22Rv1 (cell line): ENCODE measurements at regions not wholly inside any gene's neighbourhood (a gene's known extent, or its start where the extent isn't known, plus 50 kb on each side); places are given as distances from the start of the nearest gene placed in this dataset.
"Not testable (repeated sequence)": the region's sequence is repeated elsewhere in the genome, so short reads cannot be mapped to it uniquely, and the experiment has no call there.

ENCODE experiments used
- H3K27ac ChIP-seq: fragments of 450-650 bp; 2 replicates; pipeline ENCODE4 v1.5.1; 2017
- CTCF ChIP-seq: fragments of 450-650 bp; IDR thresholded peaks from 2 replicates; pipeline ENCODE4 v1.5.1; 2017; ENCODE audit warnings: mild to moderate bottlenecking
- ZFX ChIP-seq: fragments of 450-650 bp; IDR thresholded peaks from 2 replicates; pipeline ENCODE4 v1.6.1; 2017; ENCODE audit warnings: antibody characterized with exemption, borderline replicate concordance

DNA sequence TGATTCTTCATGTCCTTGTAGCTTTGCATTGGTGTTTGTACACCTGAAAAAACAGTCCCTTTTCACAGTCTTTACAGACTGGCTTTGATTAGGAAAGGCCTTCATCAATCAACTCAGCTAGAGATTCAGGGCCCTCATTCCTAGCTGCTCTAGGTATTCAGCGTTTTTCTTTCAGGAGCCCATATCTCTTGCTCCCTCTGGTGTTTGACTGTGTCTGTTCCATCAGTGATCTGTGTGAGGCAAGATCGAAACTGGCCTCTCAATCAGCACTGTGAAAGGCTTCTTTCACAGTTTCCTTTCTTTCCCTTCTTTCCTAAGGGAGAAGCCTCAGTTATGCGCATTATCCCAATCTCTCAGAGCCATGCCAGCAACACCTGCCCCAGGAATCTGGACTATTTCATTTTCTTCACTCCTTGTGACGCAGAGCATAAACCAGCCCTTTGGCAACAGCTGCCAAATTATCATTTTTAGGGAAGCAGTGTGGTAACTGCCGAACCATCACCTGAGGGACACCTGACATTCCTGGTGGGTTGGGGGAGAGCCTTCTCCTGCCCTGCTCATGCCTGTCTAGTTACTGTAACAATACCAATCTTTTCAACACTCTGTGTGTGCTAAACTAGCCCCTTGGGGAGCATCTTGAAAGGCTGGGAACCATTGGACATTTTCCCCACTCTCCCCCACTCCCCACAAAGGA, 75.7 kb upstream of the CCDC71L start:
- H3K27ac ChIP-seq = no peak overlapping the region
- TF ChIP-seq CTCF = peak; percentile 71
- TF ChIP-seq ZFX = no peak

DNA sequence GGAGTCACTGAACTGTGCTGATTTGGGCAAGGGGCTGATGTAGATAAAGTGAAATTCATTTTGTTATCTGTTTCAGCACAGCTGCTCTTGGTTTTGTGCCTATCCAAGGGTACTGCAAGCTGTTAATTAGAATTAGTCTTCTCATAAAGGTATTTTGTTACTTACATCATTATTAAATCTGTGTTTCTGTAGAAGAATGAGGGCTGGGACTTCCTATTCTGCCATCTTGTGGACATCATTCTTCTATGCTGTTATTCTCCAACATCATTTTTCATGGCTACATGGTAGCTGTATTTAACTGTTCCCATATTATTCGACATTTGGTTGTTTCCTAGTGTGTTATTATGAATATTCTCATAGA, 76.2 kb upstream of the CCDC71L start:
- H3K27ac ChIP-seq = no peak overlapping the region
- TF ChIP-seq ZFX (no peak), CTCF (0 out of 2 replicates have a peak, but pooled peaks have one; percentile 0)

- no peak for TF ChIP-seq ZFX
- TF ChIP-seq CTCF = no peak
- no peak overlapping the region for H3K27ac ChIP-seq
Measured at GRCh38 chr7:106740806-106741205, 79.8 kb upstream of the CCDC71L start.

- TF ChIP-seq ZFX (no peak), CTCF (no peak)
Measured at GRCh38 chr7:106744563-106745091, 83.7 kb upstream of the CCDC71L start.

GRCh38 chr7:106747301-106747700, 86.3 kb upstream of the CCDC71L start:
- not testable (repeated sequence) for H3K27ac ChIP-seq

More at GRCh38 chr7:106744563-106745091, 83.7 kb upstream of the CCDC71L start:
- H3K27ac ChIP-seq = no peak overlapping the region

GRCh38 chr7:106747804-106748203, 86.8 kb upstream of the CCDC71L start:
- no peak overlapping the region for H3K27ac ChIP-seq

DNA sequence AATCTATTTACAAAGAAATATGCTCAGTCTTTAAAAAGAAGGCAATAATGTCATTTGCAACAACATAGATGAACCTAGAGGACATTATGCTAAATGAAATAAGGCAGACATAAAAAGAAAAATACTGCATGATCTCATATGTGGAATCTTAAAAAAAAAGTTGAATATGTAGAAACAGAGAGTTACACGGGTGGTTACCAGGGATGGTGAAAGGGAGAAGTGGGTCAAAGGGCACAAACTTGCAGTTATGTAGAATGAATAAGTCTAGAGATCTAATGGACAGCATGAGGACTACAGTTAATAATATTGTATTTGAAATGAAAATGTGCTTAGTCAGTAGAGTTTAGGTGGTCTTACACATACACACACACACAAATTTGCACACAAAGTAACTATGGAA, 88.2 kb upstream of the CCDC71L start:
- no peak overlapping the region for H3K27ac ChIP-seq
- TF ChIP-seq ZFX = no peak
- no peak for TF ChIP-seq CTCF

More at GRCh38 chr7:106747804-106748203, 86.8 kb upstream of the CCDC71L start:
- TF ChIP-seq CTCF (no peak), ZFX (no peak)
